Aorta (tissue), 5 donors: ENCODE measurements at regions not wholly inside any gene's neighbourhood (a gene's known extent, or its start where the extent isn't known, plus 50 kb on each side); places are given as distances from the start of the nearest gene placed in this dataset.
"Not testable (repeated sequence)": the region's sequence is repeated elsewhere in the genome, so short reads cannot be mapped to it uniquely, and the experiment has no call there.

Source experiments
- ATAC-seq: fragments of 200-7000 bp; cut with Tn5 transposase; one replicate; pipeline ENCODE4 v1.9.1; 2022; ENCODE audit warnings: moderate library complexity; ENCODE audit not compliant: low FRiP score
- DNase-seq, 2 donors: peaks; one replicate each; pipeline ENCODE4 v3.0.0-alpha.2; 2020
- H3K27ac ChIP-seq, 2 donors: one replicate each; pipeline ENCODE4 v1.5.1; 2013; ENCODE audit warnings: low read length in 2 of 2, mild to moderate bottlenecking in 2 of 2, moderate library complexity in 2 of 2, control low read depth in 1 of 2, inconsistent platforms in 1 of 2, low read depth in 1 of 2
- H3K27me3 ChIP-seq, 2 donors: one replicate each; pipeline ENCODE4 v1.6.1; 2013; ENCODE audit warnings: control low read depth in 1 of 2, low read length in 1 of 2, mild to moderate bottlenecking in 1 of 2, moderate library complexity in 1 of 2; ENCODE audit not compliant: insufficient read depth in 2 of 2, control insufficient read depth in 1 of 2
- H3K36me3 ChIP-seq, 2 donors: one replicate each; pipeline ENCODE4 v1.6.1; 2013; ENCODE audit warnings: control low read depth in 1 of 2, low read length in 1 of 2, mild to moderate bottlenecking in 1 of 2; ENCODE audit not compliant: insufficient read depth in 2 of 2, control insufficient read depth in 1 of 2
- H3K4me1 ChIP-seq, 2 donors: one replicate each; pipeline ENCODE4 v1.6.1; 2013; ENCODE audit warnings: low read length in 2 of 2, control low read depth in 1 of 2, mild to moderate bottlenecking in 1 of 2, moderate library complexity in 1 of 2; ENCODE audit not compliant: insufficient read depth in 2 of 2, control insufficient read depth in 1 of 2
- H3K4me3 ChIP-seq, 2 donors: one replicate each; pipeline ENCODE4 v1.5.1; 2013; ENCODE audit warnings: low read length in 2 of 2, control low read depth in 1 of 2, mild to moderate bottlenecking in 1 of 2
- H3K9me3 ChIP-seq: one replicate; pipeline ENCODE4 v1.6.1; 2013; ENCODE audit warnings: mild to moderate bottlenecking, low read length; ENCODE audit not compliant: control insufficient read depth
- WGBS, 2 donors: extraction: QIAGEN DNeasy Blood & Tissue Kit; methylation state at CpG; one replicate each; pipeline ENCODE4 v1.1.7; 2013; 5-methylcytosine and 5-hydroxymethylcytosine counted together
- intact Hi-C, 2 donors: fragments of 100-400 bp; cut with DNase I; formaldehyde crosslinking; loops; one replicate each; pipeline versions ENCODE4 v1.14.2 to v1.15.0; 2022
- donor health status: healthy with polysubstance abuse.
- donor health status: Bipolar disorder and iron deficiency.
- donor health status: DM: no; HTN: no; CAD: no.
- donor health status: DM: no; HTN: no; CAD: no.
- donor health status: DM: yes; HTN: yes; CAD: no.

GRCh38 chr5:85647349-85648127, 970.2 kb upstream of the COX7C start:
- Histone ChIP-seq H3K4me3 (no peak overlapping the region), H3K27ac (no peak overlapping the region), H3K27me3 (no peaks in the 10 kb centered on the region), H3K36me3 (no peaks in the 10 kb centered on the region), H3K4me1 (no peaks in the 10 kb centered on the region), H3K9me3 (no peaks in the 10 kb centered on the region)
- ATAC-seq (no peak), DNase-seq (no peak)
- 80 to 81% methylated on average over 25 of the region's 25 CpGs for WGBS, 2 donors
- intact Hi-C loops, result no loop called here

GRCh38 chr5:85648495-85648894, 969.2 kb upstream of the COX7C start:
- no peak overlapping the region for H3K4me3 ChIP-seq
- WGBS, 2 donors, result 41 to 59% methylated on average over 4 of the region's 4 CpGs
- no peak for ATAC-seq
- no peak overlapping the region for H3K27ac ChIP-seq
- intact Hi-C loops, result no loop called here
- no peak for DNase-seq
- H3K9me3 ChIP-seq, result no peaks in the 10 kb centered on the region
- H3K4me1 ChIP-seq, result no peaks in the 10 kb centered on the region
- H3K27me3 ChIP-seq, result no peaks in the 10 kb centered on the region
- H3K36me3 ChIP-seq, result no peaks in the 10 kb centered on the region

GRCh38 chr5:85651731-85652130, 966.0 kb upstream of the COX7C start:
- no peak for ATAC-seq
- H3K36me3 ChIP-seq, result no peaks in the 10 kb centered on the region
- H3K27ac ChIP-seq, result no peak overlapping the region
- no peak overlapping the region for H3K4me3 ChIP-seq
- no peak for DNase-seq
- H3K27me3 ChIP-seq, result no peaks in the 10 kb centered on the region
- peaks cover 2% of the 10 kb centered on the region for H3K9me3 ChIP-seq
- no peaks in the 10 kb centered on the region for H3K4me1 ChIP-seq
- intact Hi-C loops, result no loop called here
- 82 to 86% methylated on average over 1 of the region's 1 CpG for WGBS, 2 donors

- H3K4me3 ChIP-seq, H3K9me3 ChIP-seq, H3K4me1 ChIP-seq, H3K27me3 ChIP-seq, intact Hi-C loops, H3K36me3 ChIP-seq, DNase-seq, ATAC-seq, H3K27ac ChIP-seq: not testable (repeated sequence)
- WGBS, 2 donors, result 57 to 62% methylated on average over 3 of the region's 3 CpGs
These were observed 963.6 kb upstream of the COX7C start for GRCh38 chr5:85654144-85654543.

- no peak overlapping the region for H3K4me3 ChIP-seq
- H3K9me3 ChIP-seq, result peaks cover 2% of the 10 kb centered on the region
- DNase-seq, result no peak
- H3K27ac ChIP-seq, result no peak overlapping the region
- intact Hi-C loops, result no loop called here
- 60 to 70% methylated on average over 3 of the region's 3 CpGs for WGBS, 2 donors
- no peaks in the 10 kb centered on the region for H3K36me3 ChIP-seq
- no peaks in the 10 kb centered on the region for H3K4me1 ChIP-seq
- ATAC-seq, result no peak
- no peaks in the 10 kb centered on the region for H3K27me3 ChIP-seq
These were observed 961.7 kb upstream of the COX7C start for GRCh38 chr5:85656050-85656449.

GRCh38 chr5:85657328-85657727, 960.4 kb upstream of the COX7C start:
- DNase-seq, H3K9me3 ChIP-seq, H3K4me1 ChIP-seq, H3K27me3 ChIP-seq, H3K36me3 ChIP-seq, ATAC-seq, intact Hi-C loops, H3K27ac ChIP-seq, H3K4me3 ChIP-seq: not testable (repeated sequence)
- WGBS, 2 donors, result 87% methylated on average over 1 of the region's 1 CpG

GRCh38 chr5:85662969-85663707, 954.6 kb upstream of the COX7C start:
- ATAC-seq, H3K4me1 ChIP-seq, DNase-seq, H3K4me3 ChIP-seq, intact Hi-C loops, H3K9me3 ChIP-seq, H3K36me3 ChIP-seq, H3K27ac ChIP-seq, H3K27me3 ChIP-seq: not testable (repeated sequence)
- WGBS, 2 donors, result 91 to 94% methylated on average over 15 to 24 of the region's 29 CpGs

GRCh38 chr5:85663708-85664031, 954.1 kb upstream of the COX7C start:
- no peak overlapping the region for H3K27ac ChIP-seq
- 63 to 73% methylated on average over 2 of the region's 2 CpGs for WGBS, 2 donors
- no peak for ATAC-seq

GRCh38 chr5:85670417-85670816, 947.3 kb upstream of the COX7C start:
- no peak overlapping the region for H3K27ac ChIP-seq
- no peak for DNase-seq
- H3K36me3 ChIP-seq, result no peaks in the 10 kb centered on the region
- ATAC-seq, result no peak
- no peaks in the 10 kb centered on the region for H3K4me1 ChIP-seq
- H3K4me3 ChIP-seq, result no peak overlapping the region
- intact Hi-C loops, result no loop called here
- no peaks in the 10 kb centered on the region for H3K27me3 ChIP-seq
- H3K9me3 ChIP-seq, result no peaks in the 10 kb centered on the region

More at GRCh38 chr5:85663708-85664031, 954.1 kb upstream of the COX7C start:
- Histone ChIP-seq H3K36me3 (no peaks in the 10 kb centered on the region), H3K9me3 (no peaks in the 10 kb centered on the region), H3K4me3 (no peak overlapping the region), H3K4me1 (no peaks in the 10 kb centered on the region), H3K27me3 (no peaks in the 10 kb centered on the region)
- intact Hi-C loops, result no loop called here
- no peak for DNase-seq
